HCT116 (cell line): ENCODE measurements at regions not wholly inside any gene's neighbourhood (a gene's known extent, or its start where the extent isn't known, plus 50 kb on each side); places are given as distances from the start of the nearest gene placed in this dataset.

ENCODE experiments used
- ATAC-seq: fragments of 200-7000 bp; cut with Tn5 transposase; 2 replicates; pipeline ENCODE4 v1.9.1; 2020; ENCODE audit warnings: mild to moderate bottlenecking, moderate library complexity
- BruUV-seq: library from RNA; stranded (reverse); fragments of 400-500 nt; replicated peaks from 2 replicates; lab custom pipeline; 2021; lab: Mats Ljungman, UMichigan
- CTCF ChIA-PET: fragments of 300-600 bp; sonication (Branson Sonifier 250); formaldehyde crosslinking; loops from one replicate; lab custom pipeline; 2021; ENCODE audit warnings: antibody characterized with exemption; lab: Charles Lee
- POLR2A ChIA-PET: fragments of 300-600, 350-600 bp; sonication (Branson Sonifier 250); formaldehyde crosslinking; loops from one replicate; lab custom pipeline; 2021; ENCODE audit warnings: antibody characterized with exemption; lab: Charles Lee
- RAD21 ChIA-PET, 2 experiments: fragments of 300-600 bp; sonication (Branson Sonifier 250); formaldehyde crosslinking; loops; one replicate each; lab custom pipeline; 2023; ENCODE audit warnings: low total read pairs in 2 of 2; ENCODE audit not compliant: uncharacterized antibody in 2 of 2, unreplicated experiment in 2 of 2, low non-redundant PET in 1 of 2; lab: Charles Lee
- DNase-seq: peaks from one replicate; pipeline ENCODE4 v3.0.0-alpha.2; 2010; ENCODE audit warnings: low read depth, low spot score
- H2AFZ ChIP-seq: fragments of 200-600 bp; shearing (Covaris generic), sonication (generic); 2 replicates; pipeline ENCODE4 v1.6.1; 2017; ENCODE audit warnings: low read depth, mixed run types, mixed read lengths, antibody characterized with exemption, low read length; ENCODE audit not compliant: poor library complexity, severe bottlenecking
- H3K27ac ChIP-seq: 2 replicates; pipeline ENCODE4 v1.5.1; 2012; ENCODE audit warnings: low read depth, low read length
- H3K27me3 ChIP-seq: fragments of 200-600 bp; sonication (generic); 2 replicates; pipeline ENCODE4 v1.6.1; 2016; ENCODE audit warnings: mixed run types, low read length, mixed read lengths; ENCODE audit not compliant: insufficient read depth
- H3K36me3 ChIP-seq, 2 experiments: fragments of 200-500 bp in 1 of 2; fragments of 200-600 bp in 1 of 2; sonication (Bioruptor generic) in 1 of 2; sonication (generic) in 1 of 2; 2 replicates each; pipeline versions ENCODE4 v1.5.1 to v1.6.1; 2014 to 2016; ENCODE audit warnings: low read length in 2 of 2, inconsistent platforms in 1 of 2, mixed read lengths in 1 of 2, mixed run types in 1 of 2; ENCODE audit not compliant: insufficient read depth in 2 of 2, control insufficient read depth in 1 of 2
- H3K4me1 ChIP-seq, 2 experiments: fragments of 200-600 bp in 1 of 2; sonication (generic) in 1 of 2; 2 replicates each; pipeline versions ENCODE4 v1.5.1 to v1.6.1; 2012 to 2017; ENCODE audit warnings: low read length in 2 of 2, inconsistent platforms in 1 of 2, mild to moderate bottlenecking in 1 of 2, mixed read lengths in 1 of 2, mixed run types in 1 of 2, moderate library complexity in 1 of 2; ENCODE audit not compliant: insufficient read depth in 2 of 2, control insufficient read depth in 1 of 2
- H3K4me2 ChIP-seq: fragments of 200-600 bp; sonication (generic); 2 replicates; pipeline ENCODE4 v1.6.1; 2017; ENCODE audit warnings: mixed run types, low read length, mixed read lengths
- H3K4me3 ChIP-seq, 2 experiments: fragments of 200-600 bp in 1 of 2; sonication (generic) in 1 of 2; replicated peaks in 1 of 2; 2 replicates each; pipeline ENCODE4 v1.5.1; 2011 to 2016; ENCODE audit warnings: low read length in 2 of 2, control low read depth in 1 of 2, low read depth in 1 of 2, mild to moderate bottlenecking in 1 of 2, mixed read lengths in 1 of 2, mixed run types in 1 of 2
- H3K79me2 ChIP-seq: fragments of 200-600 bp; sonication (generic); 2 replicates; pipeline ENCODE4 v1.6.1; 2017; ENCODE audit warnings: mild to moderate bottlenecking, mixed run types, low read length, moderate library complexity, mixed read lengths; ENCODE audit not compliant: insufficient read depth
- H3K9ac ChIP-seq: fragments of 200-600 bp; sonication (generic); 2 replicates; pipeline ENCODE4 v1.6.1; 2016; ENCODE audit warnings: low read length, mixed read lengths
- H3K9me2 ChIP-seq: fragments of 200-600 bp; sonication (generic), shearing (Covaris generic); 2 replicates; pipeline ENCODE4 v1.6.1; 2017; ENCODE audit warnings: mixed run types, mild to moderate bottlenecking, moderate library complexity; ENCODE audit not compliant: insufficient read depth
- H3K9me3 ChIP-seq, 2 experiments: fragments of 200-500 bp in 1 of 2; fragments of 200-600 bp in 1 of 2; sonication (Bioruptor generic) in 1 of 2; sonication (generic) in 1 of 2; 2 replicates each; pipeline ENCODE4 v1.6.1; 2014 to 2017; ENCODE audit warnings: low read length in 2 of 2, mixed read lengths in 2 of 2, inconsistent platforms in 1 of 2, low read depth in 1 of 2, mild to moderate bottlenecking in 1 of 2, mixed run types in 1 of 2, moderate library complexity in 1 of 2; ENCODE audit not compliant: control insufficient read depth in 1 of 2, insufficient read depth in 1 of 2
- H4K20me1 ChIP-seq: fragments of 200-600 bp; sonication (generic), shearing (Covaris generic); 2 replicates; pipeline ENCODE4 v1.6.1; 2017; ENCODE audit warnings: mixed run types, mild to moderate bottlenecking, moderate library complexity; ENCODE audit not compliant: insufficient read depth
- CBX3 ChIP-seq: IDR thresholded peaks from 2 replicates; pipeline ENCODE4 v1.6.1; 2012; ENCODE audit warnings: low read depth
- FOSL1 ChIP-seq: IDR thresholded peaks from 2 replicates; pipeline ENCODE4 v1.6.1; 2012; ENCODE audit warnings: low read depth
- JUND ChIP-seq: IDR thresholded peaks from 2 replicates; pipeline ENCODE4 v1.6.1; 2012
- MAX ChIP-seq: IDR thresholded peaks from 2 replicates; pipeline ENCODE4 v1.6.1; 2012
- POLR2AphosphoS5 ChIP-seq: IDR thresholded peaks from 2 replicates; pipeline ENCODE4 v1.6.1; 2011; ENCODE audit warnings: mild to moderate bottlenecking, low read depth, low read length, moderate library complexity
- SIN3A ChIP-seq: IDR thresholded peaks from 2 replicates; pipeline ENCODE4 v1.6.1; 2012; ENCODE audit warnings: low read depth
- TCF7L2 ChIP-seq: IDR thresholded peaks from 2 replicates; pipeline ENCODE4 v1.7.0; 2011; ENCODE audit warnings: borderline replicate concordance, inconsistent platforms; ENCODE audit not compliant: insufficient read depth, insufficient read length; ENCODE audit errors: extremely low read depth
- intact Hi-C: fragments of 100-400 bp; cut with micrococcal nuclease; formaldehyde crosslinking; loops from 2 replicates; pipeline ENCODE4 v1.10.0; 2022

DNA sequence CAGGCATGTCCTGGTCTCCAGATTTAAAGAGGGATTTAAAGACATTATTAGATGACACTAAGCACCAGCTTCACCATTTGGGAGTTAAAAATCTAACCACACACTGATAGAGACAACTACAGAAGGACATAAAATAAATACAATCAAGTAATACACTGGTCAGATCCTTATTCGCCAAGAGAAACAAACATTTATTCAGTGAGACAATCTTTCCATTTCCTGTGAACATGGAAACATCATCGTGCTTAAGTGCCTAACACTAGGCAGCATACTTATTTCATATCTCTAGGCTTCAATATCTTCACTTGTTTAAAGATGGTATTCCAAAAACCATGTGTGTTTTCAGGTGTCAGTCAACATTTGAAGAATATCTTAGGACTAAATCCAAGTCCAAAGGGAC, 103.6 kb downstream of the AREG start:
- Histone ChIP-seq H3K4me1 (peaks cover 36 to 55% of the 10 kb centered on the region in 2 experiments), H3K9me3 (no peaks in the 10 kb centered on the region), H3K9me2 (no peaks in the 10 kb centered on the region), H3K27ac (no peak overlapping the region), H3K79me2 (no peaks in the 10 kb centered on the region), H3K9ac (no peak overlapping the region), H3K4me3 (no peak overlapping the region), H3K4me2 (no peak overlapping the region), H2AFZ (no peak overlapping the region), H4K20me1 (no peaks in the 10 kb centered on the region), H3K36me3 (no peaks in the 10 kb centered on the region), H3K27me3 (no peaks in the 10 kb centered on the region)
- ChIA-PET POLR2A (no interaction called here), RAD21 (no interaction called here), CTCF (no interaction called here)
- ATAC-seq (no peak), DNase-seq (no peak)
- TF ChIP-seq MAX (peak; percentile 7; the same call in 1 of the 2 replicates), SIN3A (no peak)
- BruUV-seq, result no TSS peak
- intact Hi-C loops, result no loop called here

DNA sequence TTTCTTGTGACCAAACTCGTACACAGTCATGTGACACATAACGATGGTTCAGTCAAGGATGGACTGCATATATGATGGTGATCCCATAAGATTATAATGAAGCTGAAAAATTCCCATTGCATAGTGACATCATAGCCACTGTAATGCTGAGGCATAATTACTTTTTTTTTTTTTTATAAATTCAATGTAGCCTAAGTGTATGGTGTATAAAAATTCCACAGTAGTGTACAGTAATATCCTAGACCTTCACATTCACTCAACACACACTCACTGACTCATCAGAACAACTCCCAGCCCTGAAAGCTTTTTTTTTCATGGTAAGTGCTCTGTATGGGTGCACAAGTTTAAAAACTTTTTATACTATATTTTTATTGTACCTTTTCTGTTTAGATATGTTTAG, 105.0 kb downstream of the AREG start:
- no peak overlapping the region for H3K27ac ChIP-seq
- ATAC-seq (no peak), DNase-seq (no peak)
- H3K9me2 ChIP-seq, result no peaks in the 10 kb centered on the region; the same call in 1 of the 2 replicates
- TF ChIP-seq POLR2AphosphoS5, result no peak
- no peak for TF ChIP-seq CBX3
- TF ChIP-seq JUND, result 0 out of 2 replicates have a peak, but pooled peaks have one; percentile 7
- no peak for TF ChIP-seq TCF7L2
- peak; percentile 11; the same call in 1 of the 2 replicates for TF ChIP-seq FOSL1
- H3K4me3 ChIP-seq, result no peak overlapping the region
- H3K27me3 ChIP-seq, result no peaks in the 10 kb centered on the region
- H4K20me1 ChIP-seq, result no peaks in the 10 kb centered on the region
- H3K79me2 ChIP-seq, result no peaks in the 10 kb centered on the region
- no TSS peak for BruUV-seq
- ChIA-PET POLR2A (no interaction called here), RAD21 (no interaction called here), CTCF (no interaction called here)
- H3K9ac ChIP-seq, result no peak overlapping the region
- peaks cover 25 to 49% of the 10 kb centered on the region in 2 experiments for H3K4me1 ChIP-seq
- H3K9me3 ChIP-seq, result no peaks in the 10 kb centered on the region
- no peaks in the 10 kb centered on the region for H3K36me3 ChIP-seq
- no peak overlapping the region for H3K4me2 ChIP-seq
- no peak overlapping the region for H2AFZ ChIP-seq
- intact Hi-C loops, result no loop called here
